Chondrocyte (in vitro differentiated cells): ENCODE measurements at regions not wholly inside any gene's neighbourhood (a gene's known extent, or its start where the extent isn't known, plus 50 kb on each side); places are given as distances from the start of the nearest gene placed in this dataset.
A peak's percentile ranks its signal among the peaks of the same experiment; 100 is the strongest.

ENCODE experiments used
- DNase-seq: peaks from one replicate; pipeline ENCODE4 v3.0.0; 2021; ENCODE audit warnings: mixed read lengths, low spot score
- H3K27ac Mint-ChIP-seq: one replicate; pipeline ENCODE4 v1.8.0; 2021; ENCODE audit warnings: mild to moderate bottlenecking, moderate library complexity, mixed read lengths; ENCODE audit not compliant: unreplicated experiment
- H3K27me3 Mint-ChIP-seq: 2 replicates; pipeline ENCODE4 v1.8.0; 2021; ENCODE audit warnings: low read depth, mixed read lengths
- H3K36me3 Mint-ChIP-seq: 2 replicates; pipeline ENCODE4 v1.8.0; 2021; ENCODE audit warnings: low read depth, mixed read lengths
- H3K4me1 Mint-ChIP-seq: 2 replicates; pipeline ENCODE4 v1.8.0; 2021; ENCODE audit warnings: low read depth, mild to moderate bottlenecking, mixed read lengths
- H3K4me3 Mint-ChIP-seq: one replicate; pipeline ENCODE4 v1.8.0; 2021; ENCODE audit warnings: mild to moderate bottlenecking, moderate library complexity, mixed read lengths; ENCODE audit not compliant: unreplicated experiment
- H3K9me3 Mint-ChIP-seq: 2 replicates; pipeline ENCODE4 v1.8.0; 2021; ENCODE audit warnings: low read depth, mixed read lengths
- CTCF ChIP-seq: fragments of 200-600 bp; sonication (generic); IDR thresholded peaks from 2 replicates; pipeline ENCODE4 v1.5.0; 2021; ENCODE audit warnings: antibody characterized with exemption, mild to moderate bottlenecking, moderate library complexity

- no peaks in the 10 kb centered on the region for H3K36me3 Mint-ChIP-seq
- no peak for DNase-seq
- no peak for TF ChIP-seq CTCF
- peaks cover 18% of the 10 kb centered on the region for H3K4me1 Mint-ChIP-seq
- no peak overlapping the region for H3K4me3 Mint-ChIP-seq
- H3K9me3 Mint-ChIP-seq = peaks cover 7% of the 10 kb centered on the region
- H3K27ac Mint-ChIP-seq = no peak overlapping the region
- H3K27me3 Mint-ChIP-seq = no peaks in the 10 kb centered on the region
Observed at GRCh38 chr1:73593804-73594203, 604.2 kb downstream of the LRRIQ3 start.

GRCh38 chr1:73593364-73593763 lies 604.6 kb downstream of the LRRIQ3 start:
- Mint-ChIP-seq H3K4me3 (peak overlapping the region; percentile 4), H3K36me3 (no peaks in the 10 kb centered on the region), H3K4me1 (peaks cover 18% of the 10 kb centered on the region), H3K27me3 (no peaks in the 10 kb centered on the region), H3K27ac (no peak overlapping the region), H3K9me3 (peaks cover 9% of the 10 kb centered on the region)
- no peak for TF ChIP-seq CTCF
- DNase-seq = no peak

- no peak overlapping the region for H3K4me3 Mint-ChIP-seq
- peaks cover 12% of the 10 kb centered on the region for H3K27me3 Mint-ChIP-seq
- no peaks in the 10 kb centered on the region for H3K36me3 Mint-ChIP-seq
- no peak for DNase-seq
- no peak for TF ChIP-seq CTCF
- peaks cover 4% of the 10 kb centered on the region for H3K9me3 Mint-ChIP-seq
- no peaks in the 10 kb centered on the region for H3K4me1 Mint-ChIP-seq
- H3K27ac Mint-ChIP-seq = no peak overlapping the region
Observed at GRCh38 chr1:73587080-73587479, 610.9 kb downstream of the LRRIQ3 start.

GRCh38 chr1:73577206-73577605 lies 620.8 kb downstream of the LRRIQ3 start:
- DNase-seq = no peak
- no peak for TF ChIP-seq CTCF

GRCh38 chr1:73576083-73576482 lies 621.9 kb downstream of the LRRIQ3 start:
- TF ChIP-seq CTCF = no peak
- Mint-ChIP-seq H3K27ac (no peak overlapping the region), H3K36me3 (no peaks in the 10 kb centered on the region), H3K4me1 (no peaks in the 10 kb centered on the region), H3K27me3 (peaks cover 4% of the 10 kb centered on the region), H3K4me3 (no peak overlapping the region), H3K9me3 (peaks cover 4% of the 10 kb centered on the region)
- DNase-seq = no peak

More at GRCh38 chr1:73577206-73577605, 620.8 kb downstream of the LRRIQ3 start:
- Mint-ChIP-seq H3K9me3 (peaks cover 4% of the 10 kb centered on the region), H3K36me3 (no peaks in the 10 kb centered on the region), H3K27ac (no peak overlapping the region), H3K4me1 (no peaks in the 10 kb centered on the region), H3K27me3 (peaks cover 4% of the 10 kb centered on the region), H3K4me3 (no peak overlapping the region)
